GM23338 (cell line): ENCODE measurements at regions not wholly inside any gene's neighbourhood (a gene's known extent, or its start where the extent isn't known, plus 50 kb on each side); places are given as distances from the start of the nearest gene placed in this dataset.

ENCODE experiments used
- ATAC-seq: fragments of 200-7000 bp; cut with Tn5 transposase; 3 replicates; pipeline ENCODE4 v1.9.1; 2020
- DNase-seq: peaks from one replicate; pipeline ENCODE4 v3.0.0-alpha.2; 2015; ENCODE audit warnings: low spot score
- H2AFZ ChIP-seq: fragments of 200-600 bp; sonication (generic); 2 replicates; pipeline ENCODE4 v1.8.0; 2016; ENCODE audit warnings: antibody characterized with exemption, mild to moderate bottlenecking, moderate library complexity
- H3F3A ChIP-seq: fragments of 200-600 bp; sonication (generic); replicated peaks from 2 replicates; pipeline ENCODE4 v1.8.0; 2017; ENCODE audit warnings: antibody characterized with exemption, mixed run types, low read depth
- H3K27ac ChIP-seq: fragments of 200-600 bp; sonication (generic); 2 replicates; pipeline ENCODE4 v1.6.1; 2016; ENCODE audit warnings: low read depth
- H3K27me3 ChIP-seq: fragments of 200-600 bp; sonication (generic); 2 replicates; pipeline ENCODE4 v1.8.0; 2016; ENCODE audit warnings: mild to moderate bottlenecking, mixed run types, moderate library complexity; ENCODE audit not compliant: insufficient read depth
- H3K36me3 ChIP-seq: fragments of 200-600 bp; sonication (generic); 2 replicates; pipeline ENCODE4 v1.8.0; 2016; ENCODE audit warnings: mild to moderate bottlenecking; ENCODE audit not compliant: insufficient read depth
- H3K4me1 ChIP-seq: fragments of 200-600 bp; sonication (generic); 2 replicates; pipeline ENCODE4 v1.8.0; 2016; ENCODE audit warnings: mild to moderate bottlenecking, moderate library complexity; ENCODE audit not compliant: insufficient read depth
- H3K4me2 ChIP-seq: fragments of 200-600 bp; sonication (generic); 2 replicates; pipeline ENCODE4 v1.7.1; 2017; ENCODE audit warnings: mixed run types
- H3K4me3 ChIP-seq: fragments of 200-600 bp; sonication (generic); 2 replicates; pipeline ENCODE4 v1.6.1; 2016; ENCODE audit warnings: mixed run types
- H3K79me2 ChIP-seq: fragments of 200-600 bp; sonication (generic); replicated peaks from 2 replicates; pipeline ENCODE4 v1.8.0; 2017; ENCODE audit warnings: mild to moderate bottlenecking; ENCODE audit not compliant: insufficient read depth
- H3K9me2 ChIP-seq: fragments of 200-600 bp; sonication (generic); 2 replicates; pipeline ENCODE4 v1.8.0; 2017; ENCODE audit not compliant: insufficient read depth
- H4K20me1 ChIP-seq: fragments of 200-600 bp; sonication (generic); replicated peaks from 2 replicates; pipeline ENCODE4 v1.8.0; 2017; ENCODE audit warnings: mild to moderate bottlenecking; ENCODE audit not compliant: insufficient read depth
- H3K27ac Mint-ChIP-seq: 2 replicates; pipeline ENCODE4 v1.8.0; 2020; ENCODE audit warnings: inconsistent platforms, mild to moderate bottlenecking, moderate library complexity, mixed read lengths
- H3K27me3 Mint-ChIP-seq: 3 replicates; pipeline ENCODE4 v1.8.0; 2022; ENCODE audit warnings: low read depth, mild to moderate bottlenecking, moderate library complexity, mixed read lengths, inconsistent platforms; ENCODE audit not compliant: insufficient read depth, poor library complexity
- H3K36me3 Mint-ChIP-seq: 3 replicates; pipeline ENCODE4 v1.8.0; 2021; ENCODE audit warnings: low read depth, mild to moderate bottlenecking, inconsistent platforms, moderate library complexity, mixed read lengths
- H3K4me1 Mint-ChIP-seq: 3 replicates; pipeline ENCODE4 v1.8.0; 2020; ENCODE audit warnings: mild to moderate bottlenecking, inconsistent platforms, mixed read lengths
- H3K4me3 Mint-ChIP-seq: 3 replicates; pipeline ENCODE4 v1.8.0; 2021; ENCODE audit warnings: moderate library complexity, mild to moderate bottlenecking, inconsistent platforms, mixed read lengths
- H3K9me3 Mint-ChIP-seq: 3 replicates; pipeline ENCODE4 v1.8.0; 2020; ENCODE audit warnings: moderate library complexity, mild to moderate bottlenecking, inconsistent platforms, mixed read lengths
- CREB1 ChIP-seq: fragments of 250-450 bp; sonication (Bioruptor Pico); IDR thresholded peaks from 2 replicates; pipeline ENCODE4 v1.5.0; 2020; ENCODE audit warnings: low read depth, mild to moderate bottlenecking, moderate library complexity
- CTCF ChIP-seq, 2 experiments: fragments of 200-600 bp in 1 of 2; sonication (generic) in 1 of 2; conservative IDR thresholded peaks; 2 replicates each; pipeline versions ENCODE4 v1.5.1 to v1.6.1; 2016 to 2017; ENCODE audit warnings: antibody characterized with exemption in 2 of 2, low read depth in 2 of 2, mild to moderate bottlenecking in 2 of 2, moderate library complexity in 1 of 2
- EZH2phosphoT487 ChIP-seq: fragments of 200-600 bp; sonication (generic); IDR thresholded peaks from one replicate; pipeline ENCODE4 v1.8.1; 2018; ENCODE audit warnings: antibody characterized with exemption; ENCODE audit not compliant: unreplicated experiment
- JUNB ChIP-seq: IDR thresholded peaks from one replicate; pipeline ENCODE4 v1.6.1; 2016; ENCODE audit warnings: antibody characterized with exemption; ENCODE audit not compliant: unreplicated experiment
- POLR2AphosphoS5 ChIP-seq: IDR thresholded peaks from 2 replicates; pipeline ENCODE4 v1.6.1; 2016; ENCODE audit warnings: antibody characterized with exemption, low read depth
- STAT1 ChIP-seq: IDR thresholded peaks from one replicate; pipeline ENCODE4 v1.6.1; 2016; ENCODE audit warnings: antibody characterized with exemption; ENCODE audit not compliant: unreplicated experiment
- ZNF114 ChIP-seq: fragments of 250-450 bp; sonication (Bioruptor Pico); IDR thresholded peaks from 2 replicates; pipeline ENCODE4 v1.5.0; 2020; ENCODE audit warnings: mild to moderate bottlenecking, moderate library complexity
- ZNF331 ChIP-seq: fragments of 250-450 bp; sonication (Bioruptor Pico); IDR thresholded peaks from 2 replicates; pipeline ENCODE4 v1.5.0; 2020; ENCODE audit warnings: low read depth, mild to moderate bottlenecking, moderate library complexity
- TF ChIP-seq, protein P1 (sequence below): fragments of 250-450 bp; sonication (Bioruptor Pico); IDR thresholded peaks from 2 replicates; pipeline ENCODE4 v1.5.0; 2020; ENCODE audit warnings: mild to moderate bottlenecking, moderate library complexity

DNA sequence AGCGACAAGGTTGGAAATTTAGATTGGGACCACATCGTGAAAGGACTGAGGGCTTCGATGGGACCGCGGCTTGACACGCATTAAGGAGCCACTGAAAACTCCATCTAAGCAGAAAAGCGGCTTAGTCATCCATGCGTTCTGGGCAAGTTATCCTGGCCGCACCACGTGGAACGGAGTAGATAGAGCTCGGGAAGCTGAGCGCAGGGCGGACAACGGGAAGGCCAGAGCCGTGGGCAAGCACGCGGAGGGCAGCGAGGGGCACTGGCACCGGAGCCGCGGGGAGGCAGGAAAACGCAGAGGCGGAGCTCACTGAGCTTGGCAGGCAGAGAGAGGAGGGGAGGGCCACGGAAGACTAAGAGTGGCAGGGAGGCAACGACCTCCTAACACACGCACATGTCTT, 61.3 kb upstream of the VGLL4 start (continued):
- TF ChIP-seq, protein P1, sequence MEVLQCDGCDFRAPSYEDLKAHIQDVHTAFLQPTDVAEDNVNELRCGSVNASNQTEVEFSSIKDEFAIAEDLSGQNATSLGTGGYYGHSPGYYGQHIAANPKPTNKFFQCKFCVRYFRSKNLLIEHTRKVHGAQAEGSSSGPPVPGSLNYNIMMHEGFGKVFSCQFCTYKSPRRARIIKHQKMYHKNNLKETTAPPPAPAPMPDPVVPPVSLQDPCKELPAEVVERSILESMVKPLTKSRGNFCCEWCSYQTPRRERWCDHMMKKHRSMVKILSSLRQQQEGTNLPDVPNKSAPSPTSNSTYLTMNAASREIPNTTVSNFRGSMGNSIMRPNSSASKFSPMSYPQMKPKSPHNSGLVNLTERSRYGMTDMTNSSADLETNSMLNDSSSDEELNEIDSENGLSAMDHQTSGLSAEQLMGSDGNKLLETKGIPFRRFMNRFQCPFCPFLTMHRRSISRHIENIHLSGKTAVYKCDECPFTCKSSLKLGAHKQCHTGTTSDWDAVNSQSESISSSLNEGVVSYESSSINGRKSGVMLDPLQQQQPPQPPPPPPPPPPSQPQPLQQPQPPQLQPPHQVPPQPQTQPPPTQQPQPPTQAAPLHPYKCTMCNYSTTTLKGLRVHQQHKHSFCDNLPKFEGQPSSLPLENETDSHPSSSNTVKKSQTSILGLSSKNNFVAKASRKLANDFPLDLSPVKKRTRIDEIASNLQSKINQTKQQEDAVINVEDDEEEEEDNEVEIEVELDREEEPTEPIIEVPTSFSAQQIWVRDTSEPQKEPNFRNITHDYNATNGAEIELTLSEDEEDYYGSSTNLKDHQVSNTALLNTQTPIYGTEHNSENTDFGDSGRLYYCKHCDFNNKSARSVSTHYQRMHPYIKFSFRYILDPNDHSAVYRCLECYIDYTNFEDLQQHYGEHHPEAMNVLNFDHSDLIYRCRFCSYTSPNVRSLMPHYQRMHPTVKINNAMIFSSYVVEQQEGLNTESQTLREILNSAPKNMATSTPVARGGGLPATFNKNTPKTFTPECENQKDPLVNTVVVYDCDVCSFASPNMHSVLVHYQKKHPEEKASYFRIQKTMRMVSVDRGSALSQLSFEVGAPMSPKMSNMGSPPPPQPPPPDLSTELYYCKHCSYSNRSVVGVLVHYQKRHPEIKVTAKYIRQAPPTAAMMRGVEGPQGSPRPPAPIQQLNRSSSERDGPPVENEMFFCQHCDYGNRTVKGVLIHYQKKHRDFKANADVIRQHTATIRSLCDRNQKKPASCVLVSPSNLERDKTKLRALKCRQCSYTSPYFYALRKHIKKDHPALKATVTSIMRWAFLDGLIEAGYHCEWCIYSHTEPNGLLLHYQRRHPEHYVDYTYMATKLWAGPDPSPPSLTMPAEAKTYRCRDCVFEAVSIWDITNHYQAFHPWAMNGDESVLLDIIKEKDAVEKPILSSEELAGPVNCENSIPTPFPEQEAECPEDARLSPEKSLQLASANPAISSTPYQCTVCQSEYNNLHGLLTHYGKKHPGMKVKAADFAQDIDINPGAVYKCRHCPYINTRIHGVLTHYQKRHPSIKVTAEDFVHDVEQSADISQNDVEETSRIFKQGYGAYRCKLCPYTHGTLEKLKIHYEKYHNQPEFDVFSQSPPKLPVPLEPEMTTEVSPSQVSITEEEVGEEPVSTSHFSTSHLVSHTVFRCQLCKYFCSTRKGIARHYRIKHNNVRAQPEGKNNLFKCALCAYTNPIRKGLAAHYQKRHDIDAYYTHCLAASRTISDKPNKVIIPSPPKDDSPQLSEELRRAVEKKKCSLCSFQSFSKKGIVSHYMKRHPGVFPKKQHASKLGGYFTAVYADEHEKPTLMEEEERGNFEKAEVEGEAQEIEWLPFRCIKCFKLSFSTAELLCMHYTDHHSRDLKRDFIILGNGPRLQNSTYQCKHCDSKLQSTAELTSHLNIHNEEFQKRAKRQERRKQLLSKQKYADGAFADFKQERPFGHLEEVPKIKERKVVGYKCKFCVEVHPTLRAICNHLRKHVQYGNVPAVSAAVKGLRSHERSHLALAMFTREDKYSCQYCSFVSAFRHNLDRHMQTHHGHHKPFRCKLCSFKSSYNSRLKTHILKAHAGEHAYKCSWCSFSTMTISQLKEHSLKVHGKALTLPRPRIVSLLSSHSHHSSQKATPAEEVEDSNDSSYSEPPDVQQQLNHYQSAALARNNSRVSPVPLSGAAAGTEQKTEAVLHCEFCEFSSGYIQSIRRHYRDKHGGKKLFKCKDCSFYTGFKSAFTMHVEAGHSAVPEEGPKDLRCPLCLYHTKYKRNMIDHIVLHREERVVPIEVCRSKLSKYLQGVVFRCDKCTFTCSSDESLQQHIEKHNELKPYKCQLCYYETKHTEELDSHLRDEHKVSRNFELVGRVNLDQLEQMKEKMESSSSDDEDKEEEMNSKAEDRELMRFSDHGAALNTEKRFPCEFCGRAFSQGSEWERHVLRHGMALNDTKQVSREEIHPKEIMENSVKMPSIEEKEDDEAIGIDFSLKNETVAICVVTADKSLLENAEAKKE (CRISPR knock-in tag): no peak
- TF ChIP-seq JUNB (no peak), EZH2phosphoT487 (no peak), ZNF331 (CRISPR knock-in tag) (no peak), STAT1 (no peak), CREB1 (CRISPR knock-in tag) (no peak), ZNF114 (CRISPR knock-in tag) (no peak), POLR2AphosphoS5 (no peak), CTCF (conservative IDR thresholded peaks at IDR 0.05; ENCODE audit: low read depth in 2 of 2) (no peak)

DNA sequence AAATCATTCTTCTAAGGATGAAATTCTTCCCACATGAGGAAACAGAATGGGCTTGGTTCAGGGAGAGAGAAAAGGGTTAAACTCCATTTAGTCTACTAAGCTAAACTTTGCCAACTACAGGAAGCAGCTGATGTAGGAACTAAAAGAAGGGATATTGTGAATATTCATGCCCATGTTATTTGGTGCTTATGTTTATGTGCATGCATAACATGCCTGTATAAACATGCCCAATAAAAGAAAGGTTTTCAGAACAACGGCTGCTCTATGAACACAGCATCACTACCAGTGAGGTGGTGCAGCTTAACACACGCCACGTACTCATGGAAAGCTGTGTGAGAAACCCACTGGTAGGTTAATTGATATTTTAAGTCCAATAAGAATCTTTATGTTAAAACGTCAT, 59.4 kb upstream of the VGLL4 start:
- peaks cover 2% of the 10 kb centered on the region; the same call in 1 of the 3 replicates for H3K36me3 Mint-ChIP-seq
- H3K27me3 Mint-ChIP-seq: no peaks in the 10 kb centered on the region
- no peaks in the 10 kb centered on the region for H3K9me3 Mint-ChIP-seq
- H3K27me3 ChIP-seq: no peaks in the 10 kb centered on the region
- H3K4me3 Mint-ChIP-seq: no peak overlapping the region
- H3K4me1 ChIP-seq: peaks cover 13% of the 10 kb centered on the region
- peaks cover 2% of the 10 kb centered on the region; the same call in 1 of the 2 replicates for H4K20me1 ChIP-seq
- H3K4me1 Mint-ChIP-seq: peaks cover 15% of the 10 kb centered on the region
- no peaks in the 10 kb centered on the region; the same call in 1 of the 2 replicates for H3K36me3 ChIP-seq
- H3K79me2 ChIP-seq: peaks cover 9% of the 10 kb centered on the region
- ATAC-seq (no peak), DNase-seq (no peak)
- no peak overlapping the region for H3K4me2 ChIP-seq
- H2AFZ ChIP-seq: no peak overlapping the region
- no peaks in the 10 kb centered on the region for H3F3A ChIP-seq
- no peak overlapping the region for H3K4me3 ChIP-seq
- H3K9me2 ChIP-seq: no peaks in the 10 kb centered on the region
- no peak overlapping the region for H3K27ac ChIP-seq
- no peak overlapping the region for H3K27ac Mint-ChIP-seq
- TF ChIP-seq JUNB (no peak), POLR2AphosphoS5 (no peak), ZNF114 (CRISPR knock-in tag) (no peak)
- TF ChIP-seq, protein P1 (CRISPR knock-in tag): no peak
